HG03571 (cell line): ENCODE measurements at regions not wholly inside any gene's neighbourhood (a gene's known extent, or its start where the extent isn't known, plus 50 kb on each side); places are given as distances from the start of the nearest gene placed in this dataset.
"Not testable (repeated sequence)": the region's sequence is repeated elsewhere in the genome, so short reads cannot be mapped to it uniquely, and the experiment has no call there.

Experiments
- ATAC-seq: cut with Tn5 transposase; IDR thresholded peaks from one replicate; pipeline ENCODE4 v1.9.1; 2021; ENCODE audit not compliant: unreplicated experiment

GRCh38 chr14:101307162-101307561 is 254.1 kb upstream of the DIO3 start:
- not testable (repeated sequence) for ATAC-seq

GRCh38 chr14:101311186-101311585 is 250.1 kb upstream of the DIO3 start:
- not testable (repeated sequence) for ATAC-seq

- ATAC-seq, result no peak
These were observed 248.0 kb upstream of the DIO3 start for GRCh38 chr14:101313268-101313667.

GRCh38 chr14:101315802-101316296 is 245.4 kb upstream of the DIO3 start:
- no peak for ATAC-seq

- no peak for ATAC-seq
These were observed 243.0 kb upstream of the DIO3 start for GRCh38 chr14:101318271-101318670.

GRCh38 chr14:101320396-101320795 is 240.9 kb upstream of the DIO3 start:
- ATAC-seq, result no peak

GRCh38 chr14:101322223-101322622 is 239.1 kb upstream of the DIO3 start:
- no peak for ATAC-seq

- no peak for ATAC-seq
These were observed 238.2 kb upstream of the DIO3 start for GRCh38 chr14:101323111-101323510.

GRCh38 chr14:101323614-101324235 is 237.6 kb upstream of the DIO3 start:
- ATAC-seq, result not testable (repeated sequence)

GRCh38 chr14:101325319-101325718 is 236.0 kb upstream of the DIO3 start:
- no peak for ATAC-seq

GRCh38 chr14:101328412-101329028 is 232.8 kb upstream of the DIO3 start:
- ATAC-seq, result no peak

- no peak for ATAC-seq
These were observed 230.7 kb upstream of the DIO3 start for GRCh38 chr14:101330416-101331140.

GRCh38 chr14:101331141-101331525 is 230.2 kb upstream of the DIO3 start:
- no peak for ATAC-seq

- ATAC-seq, result no peak
These were observed 229.6 kb upstream of the DIO3 start for GRCh38 chr14:101331661-101332169.

- no peak for ATAC-seq
These were observed 229.0 kb upstream of the DIO3 start for GRCh38 chr14:101332281-101332680.

- ATAC-seq, result no peak
These were observed 227.7 kb upstream of the DIO3 start for GRCh38 chr14:101333335-101334280.

GRCh38 chr14:101334656-101335055 is 226.6 kb upstream of the DIO3 start:
- ATAC-seq, result no peak

GRCh38 chr14:101335061-101335661 is 226.1 kb upstream of the DIO3 start:
- ATAC-seq, result no peak

- no peak for ATAC-seq
These were observed 225.1 kb upstream of the DIO3 start for GRCh38 chr14:101336183-101336582.

GRCh38 chr14:101337053-101337452 is 224.2 kb upstream of the DIO3 start:
- no peak for ATAC-seq
